Chondrocyte (in vitro differentiated cells): ENCODE measurements at regions not wholly inside any gene's neighbourhood (a gene's known extent, or its start where the extent isn't known, plus 50 kb on each side); places are given as distances from the start of the nearest gene placed in this dataset.

Source experiments
- DNase-seq: peaks from one replicate; pipeline ENCODE4 v3.0.0; 2021; ENCODE audit warnings: mixed read lengths, low spot score
- H3K27ac Mint-ChIP-seq: one replicate; pipeline ENCODE4 v1.8.0; 2021; ENCODE audit warnings: mild to moderate bottlenecking, moderate library complexity, mixed read lengths; ENCODE audit not compliant: unreplicated experiment
- H3K27me3 Mint-ChIP-seq: 2 replicates; pipeline ENCODE4 v1.8.0; 2021; ENCODE audit warnings: low read depth, mixed read lengths
- H3K36me3 Mint-ChIP-seq: 2 replicates; pipeline ENCODE4 v1.8.0; 2021; ENCODE audit warnings: low read depth, mixed read lengths
- H3K4me1 Mint-ChIP-seq: 2 replicates; pipeline ENCODE4 v1.8.0; 2021; ENCODE audit warnings: low read depth, mild to moderate bottlenecking, mixed read lengths
- H3K4me3 Mint-ChIP-seq: one replicate; pipeline ENCODE4 v1.8.0; 2021; ENCODE audit warnings: mild to moderate bottlenecking, moderate library complexity, mixed read lengths; ENCODE audit not compliant: unreplicated experiment
- H3K9me3 Mint-ChIP-seq: 2 replicates; pipeline ENCODE4 v1.8.0; 2021; ENCODE audit warnings: low read depth, mixed read lengths
- TF ChIP-seq, protein P1 (sequence below): fragments of 200-600 bp; sonication (generic); IDR thresholded peaks from 2 replicates; pipeline ENCODE4 v1.5.0; 2021; ENCODE audit warnings: antibody characterized with exemption, mild to moderate bottlenecking, moderate library complexity

DNA sequence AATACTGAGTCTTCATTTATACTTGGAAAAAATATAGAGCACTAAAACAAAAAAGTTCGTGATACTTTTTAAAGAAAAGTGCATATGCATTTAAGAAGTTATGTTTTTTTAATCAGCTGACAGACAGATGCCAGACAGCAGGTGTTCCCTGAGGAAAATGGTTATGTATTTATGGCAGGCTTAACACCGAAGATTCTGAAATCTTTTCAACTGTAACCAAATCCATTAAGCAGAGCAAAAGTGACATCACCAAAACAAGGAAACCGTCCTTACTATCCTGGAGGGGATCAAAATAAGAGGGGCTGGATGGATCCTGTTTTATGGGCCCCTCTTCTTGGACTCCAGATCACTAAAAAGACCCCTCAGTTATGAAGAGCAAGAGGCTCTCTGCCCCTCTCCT is 404.9 kb upstream of the ADAMTS16 start:
- Mint-ChIP-seq H3K36me3 (no peaks in the 10 kb centered on the region), H3K9me3 (no peaks in the 10 kb centered on the region), H3K27ac (no peak overlapping the region), H3K27me3 (peaks cover 21% of the 10 kb centered on the region), H3K4me1 (no peaks in the 10 kb centered on the region), H3K4me3 (no peak overlapping the region)
- TF ChIP-seq, protein P1, sequence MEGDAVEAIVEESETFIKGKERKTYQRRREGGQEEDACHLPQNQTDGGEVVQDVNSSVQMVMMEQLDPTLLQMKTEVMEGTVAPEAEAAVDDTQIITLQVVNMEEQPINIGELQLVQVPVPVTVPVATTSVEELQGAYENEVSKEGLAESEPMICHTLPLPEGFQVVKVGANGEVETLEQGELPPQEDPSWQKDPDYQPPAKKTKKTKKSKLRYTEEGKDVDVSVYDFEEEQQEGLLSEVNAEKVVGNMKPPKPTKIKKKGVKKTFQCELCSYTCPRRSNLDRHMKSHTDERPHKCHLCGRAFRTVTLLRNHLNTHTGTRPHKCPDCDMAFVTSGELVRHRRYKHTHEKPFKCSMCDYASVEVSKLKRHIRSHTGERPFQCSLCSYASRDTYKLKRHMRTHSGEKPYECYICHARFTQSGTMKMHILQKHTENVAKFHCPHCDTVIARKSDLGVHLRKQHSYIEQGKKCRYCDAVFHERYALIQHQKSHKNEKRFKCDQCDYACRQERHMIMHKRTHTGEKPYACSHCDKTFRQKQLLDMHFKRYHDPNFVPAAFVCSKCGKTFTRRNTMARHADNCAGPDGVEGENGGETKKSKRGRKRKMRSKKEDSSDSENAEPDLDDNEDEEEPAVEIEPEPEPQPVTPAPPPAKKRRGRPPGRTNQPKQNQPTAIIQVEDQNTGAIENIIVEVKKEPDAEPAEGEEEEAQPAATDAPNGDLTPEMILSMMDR = no peak
- DNase-seq = no peak

DNA sequence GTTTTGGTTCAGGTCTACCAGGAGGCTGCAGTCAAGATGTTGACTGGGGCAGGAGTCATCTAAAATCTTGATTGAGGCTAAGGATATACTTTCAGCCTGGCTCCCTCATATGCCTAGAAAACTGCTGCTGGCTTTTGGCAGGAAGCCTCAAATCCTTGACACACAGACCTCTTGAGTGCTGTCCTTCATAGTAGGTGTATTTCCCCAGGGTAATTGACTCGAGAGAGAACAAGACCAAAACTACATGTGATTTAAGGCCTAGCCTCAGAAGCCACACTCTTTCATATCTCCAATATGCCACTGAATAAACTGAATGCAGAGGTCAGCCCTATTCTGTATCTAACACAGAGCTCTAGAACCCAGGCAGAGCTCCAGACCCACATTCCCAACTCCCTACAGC is 402.3 kb upstream of the ADAMTS16 start:
- Mint-ChIP-seq H3K36me3 (no peaks in the 10 kb centered on the region), H3K27me3 (peaks cover 19% of the 10 kb centered on the region)

DNA sequence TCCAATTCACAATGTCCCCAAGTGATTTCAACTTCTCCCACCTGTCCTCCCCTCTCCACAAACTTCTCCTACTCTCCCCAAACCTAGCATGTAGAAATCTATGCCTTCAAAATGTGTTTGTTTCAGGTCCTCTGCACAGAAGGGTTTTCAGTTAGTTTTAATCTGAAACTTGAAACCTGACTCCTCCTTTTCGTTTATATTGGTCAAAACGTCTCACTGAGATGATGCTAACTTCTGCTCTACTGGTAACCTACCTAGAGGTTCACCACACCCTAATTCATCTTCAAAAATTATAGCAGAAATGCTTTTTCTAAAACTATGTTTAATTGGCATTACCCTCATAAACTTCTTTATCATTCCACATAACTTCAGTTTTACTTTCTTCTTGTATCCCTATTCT is 401.8 kb upstream of the ADAMTS16 start:
- peaks cover 19% of the 10 kb centered on the region for H3K27me3 Mint-ChIP-seq
- no peak overlapping the region for H3K27ac Mint-ChIP-seq
- no peaks in the 10 kb centered on the region for H3K36me3 Mint-ChIP-seq
- H3K4me1 Mint-ChIP-seq = no peaks in the 10 kb centered on the region
- no peak overlapping the region for H3K4me3 Mint-ChIP-seq
- TF ChIP-seq, protein P1 = no peak
- peaks cover 4% of the 10 kb centered on the region for H3K9me3 Mint-ChIP-seq
- no peak for DNase-seq

More for the DNA sequence above, 402.3 kb upstream of the ADAMTS16 start:
- Mint-ChIP-seq H3K9me3 (peaks cover 2% of the 10 kb centered on the region), H3K4me1 (no peaks in the 10 kb centered on the region), H3K27ac (no peak overlapping the region), H3K4me3 (no peak overlapping the region)
- TF ChIP-seq, protein P1 = no peak
- no peak for DNase-seq

DNA sequence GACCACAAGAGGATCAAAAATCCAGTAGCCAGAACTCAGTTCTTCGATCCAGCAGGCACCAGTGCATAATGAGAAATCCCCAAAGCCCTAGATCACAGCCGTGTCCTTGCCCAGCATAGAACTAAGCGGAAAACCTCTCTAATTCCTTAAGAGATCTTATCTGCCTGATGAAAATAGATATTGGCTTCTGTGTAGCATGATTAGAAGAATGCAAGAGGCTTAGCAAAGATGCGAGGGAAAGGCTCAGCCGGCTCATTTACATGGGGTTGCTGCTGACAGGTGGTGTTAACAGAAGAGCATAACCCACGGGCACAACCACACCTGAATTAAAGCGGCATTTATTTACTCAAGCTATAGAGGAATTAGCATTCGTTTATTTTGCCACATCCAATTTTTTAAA is 400.0 kb upstream of the ADAMTS16 start:
- no peaks in the 10 kb centered on the region for H3K36me3 Mint-ChIP-seq
- peaks cover 18% of the 10 kb centered on the region for H3K9me3 Mint-ChIP-seq
- H3K4me1 Mint-ChIP-seq = no peaks in the 10 kb centered on the region
- H3K27ac Mint-ChIP-seq = no peak overlapping the region
- H3K4me3 Mint-ChIP-seq = no peak overlapping the region
- peaks cover 12% of the 10 kb centered on the region for H3K27me3 Mint-ChIP-seq
- DNase-seq = no peak
- TF ChIP-seq, protein P1 = no peak

DNA sequence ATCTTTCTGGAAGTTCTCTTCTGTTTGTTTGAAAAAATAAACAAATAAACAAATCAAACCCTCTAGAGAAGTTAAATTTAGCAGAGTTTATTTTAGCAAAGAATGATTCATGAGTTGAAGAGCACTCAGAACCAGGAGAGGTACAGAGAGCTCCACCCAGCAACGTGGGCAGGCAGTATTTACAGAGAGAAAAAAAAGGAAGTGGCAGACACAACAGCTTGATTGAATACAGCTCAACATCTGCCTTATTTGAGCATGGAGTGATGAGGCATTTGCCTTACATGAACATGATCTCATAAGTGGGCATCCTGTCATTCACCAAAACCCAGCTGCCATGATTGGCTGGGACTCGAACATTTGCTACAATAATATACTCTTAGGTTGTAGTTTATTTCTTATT is 381.6 kb upstream of the ADAMTS16 start:
- Mint-ChIP-seq H3K4me3 (no peak overlapping the region), H3K27ac (no peak overlapping the region), H3K36me3 (no peaks in the 10 kb centered on the region), H3K27me3 (peaks cover 7% of the 10 kb centered on the region), H3K9me3 (no peaks in the 10 kb centered on the region), H3K4me1 (peaks cover 4% of the 10 kb centered on the region)
- no peak for DNase-seq
- TF ChIP-seq, protein P1 = no peak
